ENCODE measurements at regions not wholly inside any gene's neighbourhood (a gene's known extent, or its start where the extent isn't known, plus 50 kb on each side); places are given as distances from the start of the nearest gene placed in this dataset.

- Histone ChIP-seq H3K9ac (ENCODE audit: low read length) (no peak overlapping the region), H3F3A (ENCODE audit: insufficient read depth, low read length, poor library complexity, severe bottlenecking) (no peaks in the 10 kb centered on the region), H3K27me3 (ENCODE audit: insufficient read depth, low read depth, low read length) (no peaks in the 10 kb centered on the region), H3K4me2 (ENCODE audit: low read length) (no peak overlapping the region), H4K20me1 (ENCODE audit: insufficient read depth) (no peaks in the 10 kb centered on the region), H2AFZ (ENCODE audit: low read depth, low read length) (no peak overlapping the region), H3K9me3 (ENCODE audit: low read length) (no peaks in the 10 kb centered on the region), H3K79me2 (replicated peaks; ENCODE audit: insufficient read depth, low read length) (no peaks in the 10 kb centered on the region), H3K36me3 (ENCODE audit: insufficient read depth, low read length) (no peaks in the 10 kb centered on the region), H3K27ac (ENCODE audit: low read length) (no peak overlapping the region), H3K9me2 (ENCODE audit: insufficient read depth, low read length) (no peaks in the 10 kb centered on the region), H3K4me3 (ENCODE audit: low read length) (no peak overlapping the region)
- TF ChIP-seq SMC3 (conservative IDR thresholded peaks at IDR 0.05; ENCODE audit: poor library complexity) (no peak), RAD21 (conservative IDR thresholded peaks at IDR 0.05) (no peak), EP300 (conservative IDR thresholded peaks at IDR 0.05; ENCODE audit: poor library complexity, severe bottlenecking) (no peak), POLR2AphosphoS5 (IDR thresholded peaks at IDR 0.05) (no peak), EZH2 (IDR thresholded peaks at IDR 0.05; ENCODE audit: borderline replicate concordance, insufficient read depth, low read length, poor library complexity, severe bottlenecking) (no peak), TAF1 (IDR thresholded peaks at IDR 0.05; ENCODE audit: low read depth) (no peak), REST (IDR thresholded peaks at IDR 0.05; ENCODE audit: borderline replicate concordance) (no peak), MXI1 (conservative IDR thresholded peaks at IDR 0.05; ENCODE audit: poor library complexity, severe bottlenecking) (no peak), CTCF (IDR thresholded peaks at IDR 0.05; ENCODE audit: poor library complexity, severe bottlenecking) (no peak)
Measured at GRCh38 chr4:86493460-86493859, 100.7 kb upstream of the PTPN13 start.

- Histone ChIP-seq H3K9ac (ENCODE audit: low read length) (no peak overlapping the region), H3K27me3 (ENCODE audit: insufficient read depth, low read depth, low read length) (no peaks in the 10 kb centered on the region), H4K20me1 (ENCODE audit: insufficient read depth) (no peaks in the 10 kb centered on the region), H3K4me2 (ENCODE audit: low read length) (no peak overlapping the region), H3K27ac (ENCODE audit: low read length) (no peak overlapping the region), H3K4me3 (ENCODE audit: low read length) (no peak overlapping the region), H3K9me2 (ENCODE audit: insufficient read depth, low read length) (no peaks in the 10 kb centered on the region), H2AFZ (ENCODE audit: low read depth, low read length) (no peak overlapping the region), H3K36me3 (ENCODE audit: insufficient read depth, low read length) (no peaks in the 10 kb centered on the region), H3F3A (ENCODE audit: insufficient read depth, low read length, poor library complexity, severe bottlenecking) (no peaks in the 10 kb centered on the region), H3K79me2 (replicated peaks; ENCODE audit: insufficient read depth, low read length) (no peaks in the 10 kb centered on the region), H3K9me3 (ENCODE audit: low read length) (no peaks in the 10 kb centered on the region)
- TF ChIP-seq POLR2AphosphoS5 (IDR thresholded peaks at IDR 0.05): no peak
- TF ChIP-seq RAD21 (conservative IDR thresholded peaks at IDR 0.05): peak; percentile 84
- peak; percentile 88 for TF ChIP-seq SMC3 (conservative IDR thresholded peaks at IDR 0.05; ENCODE audit: poor library complexity)
- peak; percentile 86 for TF ChIP-seq CTCF (IDR thresholded peaks at IDR 0.05; ENCODE audit: poor library complexity, severe bottlenecking)
- TF ChIP-seq EP300 (conservative IDR thresholded peaks at IDR 0.05; ENCODE audit: poor library complexity, severe bottlenecking): no peak
Measured at GRCh38 chr4:86496094-86497080, 97.7 kb upstream of the PTPN13 start.

Data from neural cell (in vitro differentiated cells).